Sigmoid colon (tissue), 4 donors: ENCODE measurements at regions not wholly inside any gene's neighbourhood (a gene's known extent, or its start where the extent isn't known, plus 50 kb on each side); places are given as distances from the start of the nearest gene placed in this dataset.

Experiments used
- EP300 ChIP-seq, 4 donors: sonication (generic); formaldehyde crosslinking; IDR thresholded peaks; one replicate each; pipeline ENCODE4 v1.6.1; 2017; ENCODE audit warnings: antibody characterized with exemption in 4 of 4
- POLR2A ChIP-seq, 2 donors: fragments of 450-650 bp; IDR thresholded peaks; one replicate each; pipeline ENCODE4 v1.6.1; 2016; ENCODE audit warnings: antibody characterized with exemption in 2 of 2, mild to moderate bottlenecking in 2 of 2, moderate library complexity in 2 of 2
- POLR2AphosphoS5 ChIP-seq, 4 donors: sonication (generic); formaldehyde crosslinking; IDR thresholded peaks; one replicate each; pipeline ENCODE4 v1.6.1; 2017; ENCODE audit warnings: antibody characterized with exemption in 4 of 4
- TF ChIP-seq, protein P1 (sequence below), 4 experiments: fragments of 450-650 bp in 3 of 4; fragments of 200-600 bp in 1 of 4; IDR thresholded peaks; one replicate each; pipeline ENCODE4 v1.5.1; 2016 to 2019; ENCODE audit warnings: antibody characterized with exemption in 4 of 4, mild to moderate bottlenecking in 3 of 4, moderate library complexity in 2 of 4

DNA sequence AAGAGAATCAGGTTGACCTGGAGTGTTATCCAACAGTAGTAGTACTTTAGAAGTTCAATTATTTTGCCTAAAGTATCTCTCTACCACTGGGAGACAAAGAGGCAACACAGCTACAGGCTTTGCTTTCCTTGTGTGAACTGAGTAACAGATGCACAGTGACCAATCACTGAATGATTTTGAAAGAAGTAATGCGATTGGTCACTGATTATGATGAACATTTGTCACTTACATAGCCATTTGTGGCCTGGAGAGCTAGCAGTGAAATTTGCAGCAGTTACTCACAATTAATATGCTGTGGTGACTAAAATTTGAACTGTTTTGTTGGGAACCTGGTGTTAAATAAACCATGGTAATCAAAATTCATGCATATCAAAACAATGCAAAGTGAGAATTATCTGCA lies 508.7 kb upstream of the DIPK2B start:
- TF ChIP-seq POLR2AphosphoS5 (IDR thresholded peaks at IDR 0.05): no peak
- TF ChIP-seq, protein P1, sequence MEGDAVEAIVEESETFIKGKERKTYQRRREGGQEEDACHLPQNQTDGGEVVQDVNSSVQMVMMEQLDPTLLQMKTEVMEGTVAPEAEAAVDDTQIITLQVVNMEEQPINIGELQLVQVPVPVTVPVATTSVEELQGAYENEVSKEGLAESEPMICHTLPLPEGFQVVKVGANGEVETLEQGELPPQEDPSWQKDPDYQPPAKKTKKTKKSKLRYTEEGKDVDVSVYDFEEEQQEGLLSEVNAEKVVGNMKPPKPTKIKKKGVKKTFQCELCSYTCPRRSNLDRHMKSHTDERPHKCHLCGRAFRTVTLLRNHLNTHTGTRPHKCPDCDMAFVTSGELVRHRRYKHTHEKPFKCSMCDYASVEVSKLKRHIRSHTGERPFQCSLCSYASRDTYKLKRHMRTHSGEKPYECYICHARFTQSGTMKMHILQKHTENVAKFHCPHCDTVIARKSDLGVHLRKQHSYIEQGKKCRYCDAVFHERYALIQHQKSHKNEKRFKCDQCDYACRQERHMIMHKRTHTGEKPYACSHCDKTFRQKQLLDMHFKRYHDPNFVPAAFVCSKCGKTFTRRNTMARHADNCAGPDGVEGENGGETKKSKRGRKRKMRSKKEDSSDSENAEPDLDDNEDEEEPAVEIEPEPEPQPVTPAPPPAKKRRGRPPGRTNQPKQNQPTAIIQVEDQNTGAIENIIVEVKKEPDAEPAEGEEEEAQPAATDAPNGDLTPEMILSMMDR (IDR thresholded peaks at IDR 0.05): no peak
- TF ChIP-seq POLR2A (IDR thresholded peaks at IDR 0.05): no peak
- no peak for TF ChIP-seq EP300 (IDR thresholded peaks at IDR 0.05)
